ENCODE measurements at regions not wholly inside any gene's neighbourhood (a gene's known extent, or its start where the extent isn't known, plus 50 kb on each side); places are given as distances from the start of the nearest gene placed in this dataset.

- Histone ChIP-seq H4K20me1 (ENCODE audit: control insufficient read depth, insufficient read depth, insufficient read length) (no peaks in the 10 kb centered on the region), H3K79me2 (ENCODE audit: insufficient read depth, low read length) (no peaks in the 10 kb centered on the region), H2AK5ac (ENCODE audit: insufficient read length, low read length) (no peak overlapping the region), H2BK15ac (ENCODE audit: low read depth, low read length) (no peak overlapping the region), H3T11ph (ENCODE audit: low read length) (no peak overlapping the region), H3K27me3 (ENCODE audit: insufficient read depth, low read length) (no peaks in the 10 kb centered on the region), H4K5ac (ENCODE audit: insufficient read length, low read depth, low read length) (no peak overlapping the region), H4K8ac (replicated peaks; ENCODE audit: insufficient read length, low read depth, low read length) (no peak overlapping the region), H3K79me1 (ENCODE audit: insufficient read depth, low read depth, low read length, poor library complexity, severe bottlenecking) (no peaks in the 10 kb centered on the region), H3K4me1 (ENCODE audit: insufficient read depth, low read length) (peaks cover 14% of the 10 kb centered on the region), H3K9ac (ENCODE audit: extremely low read depth, insufficient read length, low read length) (no peak overlapping the region), H3K27ac (ENCODE audit: insufficient read length, low read depth, low read length) (no peak overlapping the region), H2AFZ (ENCODE audit: low read length) (no peak overlapping the region), H3K4me2 (ENCODE audit: insufficient read depth, insufficient read length, low read length) (no peak overlapping the region), H3K23me2 (ENCODE audit: insufficient read length, low read depth, low read length, poor library complexity, severe bottlenecking) (no peaks in the 10 kb centered on the region), H3K18ac (ENCODE audit: insufficient read length, low read depth, low read length) (no peak overlapping the region), H3K56ac (ENCODE audit: insufficient read length, low read depth, low read length) (no peak overlapping the region), H2BK12ac (ENCODE audit: insufficient read length, low read depth, low read length) (no peak overlapping the region), H3K23ac (ENCODE audit: insufficient read length, low read depth, low read length) (no peak overlapping the region), H4K91ac (ENCODE audit: insufficient read length, low read depth, low read length) (no peak overlapping the region), H2BK20ac (ENCODE audit: low read depth, low read length, poor library complexity, severe bottlenecking) (no peak overlapping the region), H2BK5ac (ENCODE audit: insufficient read length, low read length) (no peak overlapping the region), H2BK120ac (ENCODE audit: low read depth, low read length, poor library complexity, severe bottlenecking) (no peak overlapping the region), H3K14ac (ENCODE audit: insufficient read depth, low read length) (no peak overlapping the region; the same call in 1 of the 2 replicates), H3K9me3 (ENCODE audit: control insufficient read depth, low read depth, low read length) (no peaks in the 10 kb centered on the region), H3K4ac (ENCODE audit: low read depth, low read length) (no peak overlapping the region)
- no CpG with 5 or more reads among the region's 12 CpGs for WGBS (ENCODE audit: extremely low coverage, insufficient read length, low lambda C conversion rate)
- Mint-ChIP-seq H3K27ac (peak overlapping the region in 1 of 3 experiments; percentile 41; a peak in 2 of 7 replicates), H3K4me3 (no peak overlapping the region), H3K4me1 (peaks cover 65 to 68% of the 10 kb centered on the region in 2 experiments), H3K36me3 (ENCODE audit: insufficient read depth in 1 of 3, low read depth in 3 of 3) (0 out of 7 replicates have a peak, but pooled peaks cover 0 to 3% (median 0%) of the 10 kb centered on the region in 3 experiments), H3K9me3 (no peaks in the 10 kb centered on the region), H3K27me3 (ENCODE audit: low read depth) (peaks cover 6% of the 10 kb centered on the region)
- TF ChIP-seq, protein P1, sequence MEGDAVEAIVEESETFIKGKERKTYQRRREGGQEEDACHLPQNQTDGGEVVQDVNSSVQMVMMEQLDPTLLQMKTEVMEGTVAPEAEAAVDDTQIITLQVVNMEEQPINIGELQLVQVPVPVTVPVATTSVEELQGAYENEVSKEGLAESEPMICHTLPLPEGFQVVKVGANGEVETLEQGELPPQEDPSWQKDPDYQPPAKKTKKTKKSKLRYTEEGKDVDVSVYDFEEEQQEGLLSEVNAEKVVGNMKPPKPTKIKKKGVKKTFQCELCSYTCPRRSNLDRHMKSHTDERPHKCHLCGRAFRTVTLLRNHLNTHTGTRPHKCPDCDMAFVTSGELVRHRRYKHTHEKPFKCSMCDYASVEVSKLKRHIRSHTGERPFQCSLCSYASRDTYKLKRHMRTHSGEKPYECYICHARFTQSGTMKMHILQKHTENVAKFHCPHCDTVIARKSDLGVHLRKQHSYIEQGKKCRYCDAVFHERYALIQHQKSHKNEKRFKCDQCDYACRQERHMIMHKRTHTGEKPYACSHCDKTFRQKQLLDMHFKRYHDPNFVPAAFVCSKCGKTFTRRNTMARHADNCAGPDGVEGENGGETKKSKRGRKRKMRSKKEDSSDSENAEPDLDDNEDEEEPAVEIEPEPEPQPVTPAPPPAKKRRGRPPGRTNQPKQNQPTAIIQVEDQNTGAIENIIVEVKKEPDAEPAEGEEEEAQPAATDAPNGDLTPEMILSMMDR (conservative IDR thresholded peaks at IDR 0.05) = no peak
- no peak for DNase-seq
Observed at GRCh38 chr9:14535161-14535955, 157.9 kb downstream of the ZDHHC21 start.
